Mesenchymal stem cell (in vitro differentiated cells and primary cell): ENCODE measurements at regions not wholly inside any gene's neighbourhood (a gene's known extent, or its start where the extent isn't known, plus 50 kb on each side); places are given as distances from the start of the nearest gene placed in this dataset.

Experiments used
- DNase-seq: peaks from one replicate; pipeline ENCODE4 v3.0.0-alpha.2; 2013
- H2AFZ ChIP-seq: one replicate; pipeline ENCODE4 v1.6.1; 2013; ENCODE audit warnings: low read depth, mild to moderate bottlenecking, control low read depth, inconsistent platforms, low read length, moderate library complexity
- H2AK5ac ChIP-seq: 2 replicates; pipeline ENCODE4 v1.6.1; 2013; ENCODE audit warnings: low read length, moderate library complexity, mild to moderate bottlenecking, inconsistent platforms; ENCODE audit not compliant: severe bottlenecking
- H2BK120ac ChIP-seq: one replicate; pipeline ENCODE4 v1.6.1; 2013; ENCODE audit warnings: low read depth, mild to moderate bottlenecking, inconsistent platforms, low read length, moderate library complexity
- H2BK12ac ChIP-seq, 2 experiments: one replicate each; pipeline ENCODE4 v1.6.1; 2013; ENCODE audit warnings: inconsistent platforms in 2 of 2, low read length in 2 of 2, mild to moderate bottlenecking in 2 of 2, moderate library complexity in 2 of 2, control low read depth in 1 of 2
- H2BK15ac ChIP-seq: one replicate; pipeline ENCODE4 v1.6.1; 2013; ENCODE audit warnings: mild to moderate bottlenecking, low read depth, inconsistent platforms; ENCODE audit not compliant: poor library complexity, severe bottlenecking
- H2BK5ac ChIP-seq: 2 replicates; pipeline ENCODE4 v1.6.1; 2013; ENCODE audit warnings: low read depth, mild to moderate bottlenecking, low read length, control low read depth, inconsistent platforms; ENCODE audit not compliant: poor library complexity, severe bottlenecking
- H3K14ac ChIP-seq, 2 experiments: one replicate each; pipeline ENCODE4 v1.6.1; 2013; ENCODE audit warnings: inconsistent platforms in 2 of 2, low read length in 2 of 2, control low read depth in 1 of 2, mild to moderate bottlenecking in 1 of 2, moderate library complexity in 1 of 2
- H3K18ac ChIP-seq, 2 experiments: one replicate each; pipeline ENCODE4 v1.6.1; 2013; ENCODE audit warnings: inconsistent platforms in 2 of 2, low read length in 2 of 2, control low read depth in 1 of 2, low read depth in 1 of 2, mild to moderate bottlenecking in 1 of 2
- H3K23ac ChIP-seq, 2 experiments: one replicate each; pipeline ENCODE4 v1.6.1; 2013; ENCODE audit warnings: inconsistent platforms in 2 of 2, low read length in 2 of 2, mild to moderate bottlenecking in 2 of 2, moderate library complexity in 2 of 2, control low read depth in 1 of 2
- H3K27ac ChIP-seq: 2 replicates; pipeline ENCODE4 v1.5.1; 2013; ENCODE audit warnings: mild to moderate bottlenecking, moderate library complexity, low read length, control low read depth, inconsistent platforms; ENCODE audit not compliant: poor library complexity, severe bottlenecking
- H3K27me3 ChIP-seq, 2 experiments: 2 replicates each; pipeline versions ENCODE4 v1.6.1 to v1.7.0; 2013; ENCODE audit warnings: low read length in 2 of 2, mild to moderate bottlenecking in 2 of 2, moderate library complexity in 2 of 2, control low read depth in 1 of 2, inconsistent platforms in 1 of 2; ENCODE audit not compliant: control insufficient read depth in 1 of 2, insufficient read depth in 1 of 2
- H3K36me3 ChIP-seq, 2 experiments: 2 replicates each; pipeline versions ENCODE4 v1.6.1 to v1.7.0; 2013; ENCODE audit warnings: low read length in 2 of 2, control low read depth in 1 of 2, inconsistent platforms in 1 of 2, low read depth in 1 of 2, mild to moderate bottlenecking in 1 of 2; ENCODE audit not compliant: insufficient read depth in 2 of 2, control insufficient read depth in 1 of 2
- H3K4ac ChIP-seq, 2 experiments: one replicate each; pipeline ENCODE4 v1.6.1; 2013; ENCODE audit warnings: inconsistent platforms in 2 of 2, low read length in 2 of 2, mild to moderate bottlenecking in 2 of 2, moderate library complexity in 2 of 2, control low read depth in 1 of 2, low read depth in 1 of 2
- H3K4me1 ChIP-seq: 2 replicates; pipeline ENCODE4 v1.6.1; 2013; ENCODE audit warnings: low read depth, low read length, control low read depth; ENCODE audit not compliant: control insufficient read depth, insufficient read depth
- H3K4me2 ChIP-seq: 2 replicates; pipeline ENCODE4 v1.6.1; 2013; ENCODE audit warnings: low read length, mild to moderate bottlenecking, inconsistent platforms; ENCODE audit not compliant: poor library complexity, severe bottlenecking
- H3K4me3 ChIP-seq, 2 experiments: 2 replicates each; pipeline versions ENCODE4 v1.5.1 to v1.7.0; 2013; ENCODE audit warnings: low read length in 2 of 2, mild to moderate bottlenecking in 2 of 2, control low read depth in 1 of 2, low read depth in 1 of 2; ENCODE audit not compliant: insufficient read depth in 1 of 2
- H3K79me1 ChIP-seq: replicated peaks from 2 replicates; pipeline ENCODE4 v1.6.1; 2013; ENCODE audit warnings: mild to moderate bottlenecking, control low read depth, low read length, inconsistent platforms; ENCODE audit not compliant: poor library complexity, severe bottlenecking
- H3K9ac ChIP-seq: 2 replicates; pipeline ENCODE4 v1.7.0; 2013; ENCODE audit warnings: mild to moderate bottlenecking, low read length, moderate library complexity
- H3K9me3 ChIP-seq: 2 replicates; pipeline ENCODE4 v1.7.0; 2013; ENCODE audit warnings: mild to moderate bottlenecking, low read length; ENCODE audit not compliant: control insufficient read depth
- H4K8ac ChIP-seq: one replicate; pipeline ENCODE4 v1.6.1; 2013; ENCODE audit warnings: inconsistent platforms, mild to moderate bottlenecking, low read length, moderate library complexity
- H4K91ac ChIP-seq: one replicate; pipeline ENCODE4 v1.6.1; 2013; ENCODE audit warnings: mild to moderate bottlenecking, low read length, inconsistent platforms
- whole genome bisulfite sequencing: methylation state at CpG from one replicate; pipeline ENCODE4 v1.1.7; 2013; ENCODE audit warnings: mixed read lengths; 5-methylcytosine and 5-hydroxymethylcytosine counted together

- no peak for DNase-seq
- Histone ChIP-seq H2BK15ac (no peak overlapping the region), H3K18ac (no peak overlapping the region), H3K27ac (no peak overlapping the region), H3K79me1 (no peaks in the 10 kb centered on the region), H3K4me2 (no peak overlapping the region), H3K9ac (no peak overlapping the region), H3K36me3 (no peaks in the 10 kb centered on the region), H3K9me3 (no peaks in the 10 kb centered on the region), H3K4me1 (no peaks in the 10 kb centered on the region), H3K4ac (no peak overlapping the region), H4K8ac (no peak overlapping the region), H2AFZ (no peak overlapping the region), H2AK5ac (no peak overlapping the region), H3K14ac (no peak overlapping the region), H3K4me3 (no peak overlapping the region), H2BK5ac (no peak overlapping the region), H2BK12ac (no peak overlapping the region), H2BK120ac (no peak overlapping the region), H3K23ac (no peak overlapping the region), H3K27me3 (peaks cover 15 to 76% of the 10 kb centered on the region in 2 experiments), H4K91ac (no peak overlapping the region)
- 56% methylated on average over 6 of the region's 6 CpGs for WGBS
These were observed 79.0 kb downstream of the ZNF280B start for GRCh38 chr22:22429369-22430108.

GRCh38 chr22:22430111-22430820 lies 78.3 kb downstream of the ZNF280B start:
- WGBS, result 68% methylated on average over 3 of the region's 4 CpGs
- H4K8ac ChIP-seq, result no peak overlapping the region

GRCh38 chr22:22431271-22432220 lies 77.0 kb downstream of the ZNF280B start:
- H3K4ac ChIP-seq, result no peak overlapping the region
- H3K27me3 ChIP-seq, result peaks cover 15 to 73% of the 10 kb centered on the region in 2 experiments
- H3K27ac ChIP-seq, result no peak overlapping the region
- no peak overlapping the region for H2BK15ac ChIP-seq
- H3K9ac ChIP-seq, result no peak overlapping the region
- H2AFZ ChIP-seq, result no peak overlapping the region
- no peak overlapping the region for H4K8ac ChIP-seq
- DNase-seq, result peak; percentile 46
- H3K4me2 ChIP-seq, result no peak overlapping the region
- H3K79me1 ChIP-seq, result no peaks in the 10 kb centered on the region
- H3K23ac ChIP-seq, result no peak overlapping the region
- H2BK12ac ChIP-seq, result no peak overlapping the region
- no peaks in the 10 kb centered on the region for H3K36me3 ChIP-seq
- H2BK120ac ChIP-seq, result no peak overlapping the region
- no peak overlapping the region for H4K91ac ChIP-seq
- H2BK5ac ChIP-seq, result no peak overlapping the region
- H3K9me3 ChIP-seq, result no peaks in the 10 kb centered on the region
- no peak overlapping the region for H2AK5ac ChIP-seq
- H3K4me3 ChIP-seq, result no peak overlapping the region
- H3K4me1 ChIP-seq, result no peaks in the 10 kb centered on the region
- H3K14ac ChIP-seq, result no peak overlapping the region
- no peak overlapping the region for H3K18ac ChIP-seq
- 43% methylated on average over 7 of the region's 7 CpGs for WGBS

More at GRCh38 chr22:22430111-22430820, 78.3 kb downstream of the ZNF280B start:
- no peak overlapping the region for H3K27ac ChIP-seq
- H2AK5ac ChIP-seq, result no peak overlapping the region
- H3K4me3 ChIP-seq, result no peak overlapping the region
- no peak overlapping the region for H4K91ac ChIP-seq
- H2BK15ac ChIP-seq, result no peak overlapping the region
- no peaks in the 10 kb centered on the region for H3K4me1 ChIP-seq
- peaks cover 15 to 76% of the 10 kb centered on the region in 2 experiments for H3K27me3 ChIP-seq
- H3K18ac ChIP-seq, result no peak overlapping the region
- H3K9me3 ChIP-seq, result no peaks in the 10 kb centered on the region
- H3K9ac ChIP-seq, result no peak overlapping the region
- H3K14ac ChIP-seq, result no peak overlapping the region
- H3K23ac ChIP-seq, result no peak overlapping the region
- H3K79me1 ChIP-seq, result no peaks in the 10 kb centered on the region
- DNase-seq, result no peak
- H3K4me2 ChIP-seq, result no peak overlapping the region
- H3K36me3 ChIP-seq, result no peaks in the 10 kb centered on the region
- H2BK120ac ChIP-seq, result no peak overlapping the region
- no peak overlapping the region for H2BK12ac ChIP-seq
- no peak overlapping the region for H2AFZ ChIP-seq
- H2BK5ac ChIP-seq, result no peak overlapping the region
- H3K4ac ChIP-seq, result no peak overlapping the region
